ENCODE measurements at regions not wholly inside any gene's neighbourhood (a gene's known extent, or its start where the extent isn't known, plus 50 kb on each side); places are given as distances from the start of the nearest gene placed in this dataset.

- no peak overlapping the region for H3K27ac Mint-ChIP-seq
- intact Hi-C loops (cut with micrococcal nuclease), result no loop called here
- H3K4me1 Mint-ChIP-seq (ENCODE audit: low read depth), result no peaks in the 10 kb centered on the region
- no peaks in the 10 kb centered on the region for H3K9me3 Mint-ChIP-seq
- no peak for DNase-seq (ENCODE audit: low spot score)
- H3K27me3 Mint-ChIP-seq (ENCODE audit: low read depth), result no peaks in the 10 kb centered on the region
- no peak overlapping the region for H3K4me3 Mint-ChIP-seq (ENCODE audit: low read depth)
- H3K36me3 Mint-ChIP-seq (ENCODE audit: low read depth), result no peaks in the 10 kb centered on the region
These were observed 248.5 kb upstream of the IRX4 start for GRCh38 chr5:2131196-2131595.

GRCh38 chr5:2130361-2130760, 247.6 kb upstream of the IRX4 start:
- H3K4me3 Mint-ChIP-seq (ENCODE audit: low read depth), result no peak overlapping the region
- no peaks in the 10 kb centered on the region for H3K9me3 Mint-ChIP-seq
- H3K4me1 Mint-ChIP-seq (ENCODE audit: low read depth), result no peaks in the 10 kb centered on the region
- H3K27ac Mint-ChIP-seq, result no peak overlapping the region
- H3K36me3 Mint-ChIP-seq (ENCODE audit: low read depth), result no peaks in the 10 kb centered on the region
- intact Hi-C loops (cut with micrococcal nuclease), result no loop called here
- no peak for DNase-seq (ENCODE audit: low spot score)
- no peaks in the 10 kb centered on the region for H3K27me3 Mint-ChIP-seq (ENCODE audit: low read depth)

- Mint-ChIP-seq H3K36me3 (ENCODE audit: low read depth) (no peaks in the 10 kb centered on the region), H3K9me3 (no peaks in the 10 kb centered on the region), H3K4me3 (ENCODE audit: low read depth) (no peak overlapping the region), H3K27me3 (ENCODE audit: low read depth) (no peaks in the 10 kb centered on the region), H3K4me1 (ENCODE audit: low read depth) (no peaks in the 10 kb centered on the region), H3K27ac (no peak overlapping the region)
- DNase-seq (ENCODE audit: low spot score), result no peak
- intact Hi-C loops (cut with micrococcal nuclease), result no loop called here
These were observed 247.0 kb upstream of the IRX4 start for GRCh38 chr5:2129568-2130272.

GRCh38 chr5:2128686-2129355, 246.1 kb upstream of the IRX4 start:
- intact Hi-C loops (cut with micrococcal nuclease), result no loop called here
- no peaks in the 10 kb centered on the region for H3K27me3 Mint-ChIP-seq (ENCODE audit: low read depth)
- no peak overlapping the region for H3K4me3 Mint-ChIP-seq (ENCODE audit: low read depth)
- no peak overlapping the region for H3K27ac Mint-ChIP-seq
- no peaks in the 10 kb centered on the region for H3K4me1 Mint-ChIP-seq (ENCODE audit: low read depth)
- no peaks in the 10 kb centered on the region for H3K36me3 Mint-ChIP-seq (ENCODE audit: low read depth)
- no peak for DNase-seq (ENCODE audit: low spot score)
- H3K9me3 Mint-ChIP-seq, result no peaks in the 10 kb centered on the region

GRCh38 chr5:2126512-2126911, 243.8 kb upstream of the IRX4 start:
- Mint-ChIP-seq H3K9me3 (peaks cover 12% of the 10 kb centered on the region), H3K36me3 (ENCODE audit: low read depth) (no peaks in the 10 kb centered on the region), H3K4me3 (ENCODE audit: low read depth) (no peak overlapping the region), H3K27ac (no peak overlapping the region), H3K27me3 (ENCODE audit: low read depth) (no peaks in the 10 kb centered on the region), H3K4me1 (ENCODE audit: low read depth) (no peaks in the 10 kb centered on the region)
- intact Hi-C loops (cut with micrococcal nuclease), result no loop called here
- no peak for DNase-seq (ENCODE audit: low spot score)

GRCh38 chr5:2125901-2126265, 243.2 kb upstream of the IRX4 start:
- H3K27ac Mint-ChIP-seq, result no peak overlapping the region
- intact Hi-C loops (cut with micrococcal nuclease), result no loop called here
- DNase-seq (ENCODE audit: low spot score), result no peak
- H3K9me3 Mint-ChIP-seq, result peaks cover 12% of the 10 kb centered on the region
- no peaks in the 10 kb centered on the region for H3K36me3 Mint-ChIP-seq (ENCODE audit: low read depth)
- H3K27me3 Mint-ChIP-seq (ENCODE audit: low read depth), result no peaks in the 10 kb centered on the region
- H3K4me1 Mint-ChIP-seq (ENCODE audit: low read depth), result no peaks in the 10 kb centered on the region
- H3K4me3 Mint-ChIP-seq (ENCODE audit: low read depth), result no peak overlapping the region

GRCh38 chr5:2125171-2125900, 242.6 kb upstream of the IRX4 start:
- Mint-ChIP-seq H3K27ac (no peak overlapping the region), H3K36me3 (ENCODE audit: low read depth) (no peaks in the 10 kb centered on the region), H3K9me3 (peaks cover 12% of the 10 kb centered on the region), H3K4me1 (ENCODE audit: low read depth) (no peaks in the 10 kb centered on the region), H3K4me3 (ENCODE audit: low read depth) (no peak overlapping the region), H3K27me3 (ENCODE audit: low read depth) (no peaks in the 10 kb centered on the region)
- intact Hi-C loops (cut with micrococcal nuclease), result no loop called here
- no peak for DNase-seq (ENCODE audit: low spot score)

GRCh38 chr5:2124434-2125170, 241.9 kb upstream of the IRX4 start:
- intact Hi-C loops (cut with micrococcal nuclease), result no loop called here
- Mint-ChIP-seq H3K27ac (no peak overlapping the region), H3K9me3 (peaks cover 12% of the 10 kb centered on the region), H3K27me3 (ENCODE audit: low read depth) (no peaks in the 10 kb centered on the region), H3K4me1 (ENCODE audit: low read depth) (no peaks in the 10 kb centered on the region), H3K36me3 (ENCODE audit: low read depth) (no peaks in the 10 kb centered on the region), H3K4me3 (ENCODE audit: low read depth) (no peak overlapping the region)
- no peak for DNase-seq (ENCODE audit: low spot score)

GRCh38 chr5:2123874-2124273, 241.1 kb upstream of the IRX4 start:
- no peaks in the 10 kb centered on the region for H3K27me3 Mint-ChIP-seq (ENCODE audit: low read depth)
- no peak overlapping the region for H3K4me3 Mint-ChIP-seq (ENCODE audit: low read depth)
- no peaks in the 10 kb centered on the region for H3K4me1 Mint-ChIP-seq (ENCODE audit: low read depth)
- H3K27ac Mint-ChIP-seq, result no peak overlapping the region
- H3K9me3 Mint-ChIP-seq, result peaks cover 12% of the 10 kb centered on the region
- no peak for DNase-seq (ENCODE audit: low spot score)
- H3K36me3 Mint-ChIP-seq (ENCODE audit: low read depth), result no peaks in the 10 kb centered on the region
- intact Hi-C loops (cut with micrococcal nuclease), result no loop called here

- Mint-ChIP-seq H3K27ac (no peak overlapping the region), H3K9me3 (peaks cover 12% of the 10 kb centered on the region), H3K36me3 (ENCODE audit: low read depth) (no peaks in the 10 kb centered on the region), H3K4me1 (ENCODE audit: low read depth) (no peaks in the 10 kb centered on the region), H3K4me3 (ENCODE audit: low read depth) (no peak overlapping the region), H3K27me3 (ENCODE audit: low read depth) (no peaks in the 10 kb centered on the region)
- DNase-seq (ENCODE audit: low spot score), result no peak
- intact Hi-C loops (cut with micrococcal nuclease), result no loop called here
These were observed 237.6 kb upstream of the IRX4 start for GRCh38 chr5:2120361-2120760.

- H3K9me3 Mint-ChIP-seq, result peaks cover 12% of the 10 kb centered on the region
- H3K4me1 Mint-ChIP-seq (ENCODE audit: low read depth), result no peaks in the 10 kb centered on the region
- H3K27me3 Mint-ChIP-seq (ENCODE audit: low read depth), result no peaks in the 10 kb centered on the region
These were observed 236.8 kb upstream of the IRX4 start for GRCh38 chr5:2119573-2119972.

GRCh38 chr5:2113348-2114131, 230.8 kb upstream of the IRX4 start:
- intact Hi-C loops (cut with micrococcal nuclease), result no loop called here
- H3K4me3 Mint-ChIP-seq (ENCODE audit: low read depth), result no peak overlapping the region
- no peak overlapping the region for H3K27ac Mint-ChIP-seq
- H3K27me3 Mint-ChIP-seq (ENCODE audit: low read depth), result no peaks in the 10 kb centered on the region
- H3K4me1 Mint-ChIP-seq (ENCODE audit: low read depth), result no peaks in the 10 kb centered on the region
- no peaks in the 10 kb centered on the region for H3K9me3 Mint-ChIP-seq
- DNase-seq (ENCODE audit: low spot score), result no peak
- no peaks in the 10 kb centered on the region for H3K36me3 Mint-ChIP-seq (ENCODE audit: low read depth)

More at GRCh38 chr5:2119573-2119972, 236.8 kb upstream of the IRX4 start:
- intact Hi-C loops (cut with micrococcal nuclease), result no loop called here
- no peak for DNase-seq (ENCODE audit: low spot score)
- Mint-ChIP-seq H3K4me3 (ENCODE audit: low read depth) (no peak overlapping the region), H3K36me3 (ENCODE audit: low read depth) (no peaks in the 10 kb centered on the region), H3K27ac (no peak overlapping the region)

All from activated T-helper 2 cell treated with anti-CD3 and anti-CD28 coated beads, Interferon-gamma antibody, Interleukin-2, Interleukin-4, amounts not matched to agents 10 μg/mL and 5 μg/mL and 100 μg/mL, durations not matched to agents 14 hours and 24 hours and 36 hours (primary cell).